22Rv1 (cell line): ENCODE measurements at regions not wholly inside any gene's neighbourhood (a gene's known extent, or its start where the extent isn't known, plus 50 kb on each side); places are given as distances from the start of the nearest gene placed in this dataset.

Experiments used
- CTCF ChIP-seq: fragments of 450-650 bp; IDR thresholded peaks from 2 replicates; pipeline ENCODE4 v1.5.1; 2017; ENCODE audit warnings: mild to moderate bottlenecking
- ZFX ChIP-seq: fragments of 450-650 bp; IDR thresholded peaks from 2 replicates; pipeline ENCODE4 v1.6.1; 2017; ENCODE audit warnings: antibody characterized with exemption, borderline replicate concordance

DNA sequence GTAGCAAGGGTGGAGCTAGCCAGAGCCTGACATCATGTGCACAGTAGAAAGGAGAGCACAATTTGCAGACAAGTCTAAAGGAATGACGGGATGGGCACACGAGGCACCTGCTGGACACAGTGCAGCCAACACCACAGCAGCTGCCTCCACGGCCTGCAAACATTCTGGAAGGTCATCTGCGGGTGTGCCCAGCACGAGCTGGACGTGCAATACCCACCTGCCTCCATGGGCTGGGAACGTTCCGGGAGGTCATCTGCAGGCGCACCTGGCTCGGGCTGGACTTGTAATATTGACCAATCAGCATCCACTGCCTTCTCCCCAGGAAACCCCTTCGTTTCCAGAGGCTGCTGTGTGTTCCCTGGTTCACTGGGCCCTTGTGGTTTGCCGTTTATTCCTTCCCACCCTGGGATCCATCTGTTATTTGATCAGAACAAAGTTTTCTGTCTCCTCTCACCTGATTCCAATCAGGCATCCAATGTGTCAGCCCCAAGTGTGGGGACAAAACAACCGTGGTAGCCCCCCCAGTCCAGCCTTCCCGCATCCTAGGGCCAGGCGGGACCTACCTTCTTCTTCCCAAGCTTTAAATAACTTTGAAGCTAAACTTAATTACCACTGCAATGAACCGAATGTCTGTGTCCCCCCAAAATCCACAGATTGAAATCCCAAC is 243.4 kb upstream of the PPP2R2D start:
- no peak for TF ChIP-seq CTCF
- TF ChIP-seq ZFX: no peak
